ENCODE measurements at regions not wholly inside any gene's neighbourhood (a gene's known extent, or its start where the extent isn't known, plus 50 kb on each side); places are given as distances from the start of the nearest gene placed in this dataset.

DNA sequence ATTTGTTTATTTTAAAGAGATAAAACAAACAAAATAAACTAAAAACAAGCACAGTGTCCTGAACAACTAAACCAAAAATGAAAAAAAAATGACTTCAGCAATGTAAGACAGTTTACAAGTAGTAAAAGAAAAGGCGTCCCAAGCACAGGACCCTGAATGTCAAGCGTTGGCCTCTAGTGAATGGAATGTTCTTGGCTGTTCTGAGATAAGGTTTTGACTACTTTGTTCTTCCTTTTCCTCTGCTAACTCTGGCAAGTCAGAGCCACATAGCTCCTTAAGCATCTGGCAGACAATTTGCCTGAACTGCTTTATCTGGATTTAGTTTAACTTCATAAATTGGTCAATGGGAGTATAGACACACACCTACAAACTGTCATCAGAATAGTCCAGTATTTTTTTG lies 655.2 kb downstream of the ANXA1 start:
- TF ChIP-seq, protein P1, sequence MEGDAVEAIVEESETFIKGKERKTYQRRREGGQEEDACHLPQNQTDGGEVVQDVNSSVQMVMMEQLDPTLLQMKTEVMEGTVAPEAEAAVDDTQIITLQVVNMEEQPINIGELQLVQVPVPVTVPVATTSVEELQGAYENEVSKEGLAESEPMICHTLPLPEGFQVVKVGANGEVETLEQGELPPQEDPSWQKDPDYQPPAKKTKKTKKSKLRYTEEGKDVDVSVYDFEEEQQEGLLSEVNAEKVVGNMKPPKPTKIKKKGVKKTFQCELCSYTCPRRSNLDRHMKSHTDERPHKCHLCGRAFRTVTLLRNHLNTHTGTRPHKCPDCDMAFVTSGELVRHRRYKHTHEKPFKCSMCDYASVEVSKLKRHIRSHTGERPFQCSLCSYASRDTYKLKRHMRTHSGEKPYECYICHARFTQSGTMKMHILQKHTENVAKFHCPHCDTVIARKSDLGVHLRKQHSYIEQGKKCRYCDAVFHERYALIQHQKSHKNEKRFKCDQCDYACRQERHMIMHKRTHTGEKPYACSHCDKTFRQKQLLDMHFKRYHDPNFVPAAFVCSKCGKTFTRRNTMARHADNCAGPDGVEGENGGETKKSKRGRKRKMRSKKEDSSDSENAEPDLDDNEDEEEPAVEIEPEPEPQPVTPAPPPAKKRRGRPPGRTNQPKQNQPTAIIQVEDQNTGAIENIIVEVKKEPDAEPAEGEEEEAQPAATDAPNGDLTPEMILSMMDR (IDR thresholded peaks at IDR 0.05) = no peak
- TF ChIP-seq POLR2A (IDR thresholded peaks at IDR 0.05) = no peak

Data from body of pancreas (tissue), 4 donors.